ENCODE measurements at regions not wholly inside any gene's neighbourhood (a gene's known extent, or its start where the extent isn't known, plus 50 kb on each side); places are given as distances from the start of the nearest gene placed in this dataset.
A peak's percentile ranks its signal among the peaks of the same experiment; 100 is the strongest.
"Not testable (repeated sequence)": the region's sequence is repeated elsewhere in the genome, so short reads cannot be mapped to it uniquely, and the experiment has no call there.

DNA sequence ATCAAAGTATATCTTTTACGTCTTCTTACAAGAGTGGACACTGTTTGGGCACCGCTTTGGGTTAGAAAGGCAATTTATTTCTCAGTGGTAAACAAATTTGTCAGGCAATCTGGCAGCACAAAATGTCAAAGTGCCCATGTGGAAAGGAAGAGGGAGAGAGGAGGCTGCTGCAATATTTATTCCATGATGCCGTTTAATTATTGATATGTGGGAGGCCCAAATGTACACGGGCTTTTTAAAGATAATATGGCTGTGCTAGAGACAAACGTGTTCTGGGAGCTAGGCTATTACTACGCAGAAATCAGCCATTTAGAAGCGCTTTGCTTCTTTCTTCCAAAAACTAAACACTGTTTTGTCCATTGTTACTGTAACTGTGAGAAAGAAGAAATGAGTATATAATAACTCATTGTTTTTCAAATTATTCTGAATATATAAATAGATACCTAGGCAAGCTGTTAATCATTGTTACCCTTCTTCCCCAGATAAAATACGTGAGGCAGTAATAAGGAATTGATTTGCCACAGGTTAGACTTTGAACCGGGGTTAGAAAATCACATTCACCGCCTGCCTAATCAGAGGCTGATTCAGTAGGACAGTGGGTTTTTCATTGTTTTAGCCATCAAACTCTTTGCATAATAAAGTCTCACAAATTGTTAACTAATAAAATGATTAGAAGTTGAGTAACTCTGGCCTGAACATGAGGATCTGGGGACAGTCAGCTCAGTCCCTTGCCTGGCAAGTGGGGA lies 116.5 kb upstream of the FRMD4A start:
- peaks cover 0 to 10% (median 6%) of the 10 kb centered on the region in 7 donors for H3K9me3 Mint-ChIP-seq
- peaks cover 9 to 28% (median 18%) of the 10 kb centered on the region in 3 donors for H3K27me3 Mint-ChIP-seq
- H3K27ac Mint-ChIP-seq, result no peak overlapping the region
- peaks cover 0 to 6% of the 10 kb centered on the region in 2 donors for H3K36me3 Mint-ChIP-seq
- DNase-seq, result no peak
- ATAC-seq (ENCODE audit: low read depth in 2 of 2), result no peak
- H3K4me3 Mint-ChIP-seq, result no peak overlapping the region
- H3K4me1 Mint-ChIP-seq, result no peaks in the 10 kb centered on the region

DNA sequence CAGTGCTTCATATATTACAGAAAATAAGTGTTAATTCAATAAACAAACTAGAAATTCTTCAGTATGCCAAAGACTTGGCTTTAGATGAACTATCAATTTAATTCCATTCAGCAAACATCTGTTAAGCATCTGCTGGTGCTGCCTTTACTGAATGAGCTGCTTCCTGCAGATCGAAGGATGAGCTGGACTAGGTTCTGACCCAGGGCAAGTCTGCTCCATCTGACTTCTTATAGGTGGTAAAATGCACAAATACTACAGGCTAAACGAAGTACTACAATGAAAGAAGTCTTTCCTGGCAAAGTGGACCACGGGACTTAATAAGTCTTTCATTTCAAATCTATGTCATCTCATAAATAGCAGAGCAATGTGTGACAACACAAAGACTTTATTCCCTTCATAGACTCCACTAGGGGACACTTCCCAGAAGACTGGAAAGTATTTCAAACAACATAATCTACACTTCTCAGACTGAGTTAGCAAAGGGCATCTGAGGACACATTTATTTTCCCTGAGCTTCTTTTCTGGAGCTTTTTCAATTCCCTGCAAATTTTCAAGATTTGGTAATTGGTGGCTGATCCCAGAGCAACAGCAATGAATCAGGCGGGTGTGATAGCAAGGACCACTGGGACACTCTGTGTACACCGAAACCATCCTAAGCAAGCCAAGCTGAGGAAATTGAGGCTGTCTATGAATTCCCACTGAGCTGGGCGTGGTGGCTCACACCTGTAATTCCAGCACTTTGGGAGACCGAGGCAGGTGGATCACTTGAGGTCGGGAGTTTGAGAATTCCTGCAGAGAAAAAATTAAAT lies 108.9 kb upstream of the FRMD4A start:
- DNase-seq (no peak), ATAC-seq (ENCODE audit: low read depth in 2 of 2) (no peak)
- peaks cover 16 to 42% (median 42%) of the 10 kb centered on the region in 3 donors for H3K27me3 Mint-ChIP-seq
- no peaks in the 10 kb centered on the region for H3K9me3 Mint-ChIP-seq
- no peak overlapping the region for H3K27ac Mint-ChIP-seq
- H3K36me3 Mint-ChIP-seq, result no peaks in the 10 kb centered on the region
- no peaks in the 10 kb centered on the region for H3K4me1 Mint-ChIP-seq
- H3K4me3 Mint-ChIP-seq, result no peak overlapping the region

DNA sequence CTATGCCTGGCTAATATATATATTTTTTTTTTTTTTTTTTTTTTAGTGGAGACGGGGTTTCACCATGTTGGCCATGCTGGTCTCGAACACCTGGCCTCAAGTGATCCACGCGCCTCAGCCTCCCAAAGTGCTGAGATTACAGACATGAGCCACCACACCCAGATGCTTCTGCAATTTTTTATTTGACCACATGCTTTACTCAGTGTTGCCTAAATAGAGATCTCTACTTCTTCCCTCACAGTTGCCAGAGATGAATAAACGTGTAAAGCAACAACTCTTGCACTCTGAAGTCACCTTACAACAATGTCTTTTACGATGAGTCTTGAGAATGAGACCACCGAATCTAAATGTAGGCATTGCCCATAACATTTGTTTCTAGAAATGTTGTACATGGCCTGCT lies 107.9 kb upstream of the FRMD4A start:
- no peak overlapping the region for H3K27ac Mint-ChIP-seq
- no peaks in the 10 kb centered on the region for H3K36me3 Mint-ChIP-seq
- H3K4me1 Mint-ChIP-seq, result no peaks in the 10 kb centered on the region
- H3K27me3 Mint-ChIP-seq, result peaks cover 23 to 52% (median 49%) of the 10 kb centered on the region in 3 donors
- H3K9me3 Mint-ChIP-seq, result no peaks in the 10 kb centered on the region
- H3K4me3 Mint-ChIP-seq, result no peak overlapping the region
- DNase-seq (no peak), ATAC-seq (ENCODE audit: low read depth in 2 of 2) (no peak)

DNA sequence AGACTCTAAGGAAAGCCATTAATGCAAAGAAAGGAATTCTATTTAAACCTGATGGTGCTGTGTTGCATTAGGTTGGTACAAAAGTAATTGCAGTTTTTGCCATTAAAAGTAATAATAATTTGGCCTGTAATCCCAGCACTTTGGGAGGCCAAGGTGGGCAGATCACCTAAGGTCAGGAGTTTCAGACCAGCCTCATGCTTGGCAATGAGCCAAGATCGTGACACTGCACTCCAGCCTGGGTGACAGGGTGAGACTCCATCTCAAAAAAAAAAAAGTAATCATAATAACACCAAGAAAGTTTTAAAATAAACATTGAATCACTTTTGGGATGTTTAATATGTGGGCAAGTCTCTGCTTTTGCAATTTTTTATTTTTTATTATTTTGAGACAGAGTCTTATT lies 107.3 kb upstream of the FRMD4A start:
- Mint-ChIP-seq H3K4me3 (no peak overlapping the region), H3K27me3 (peaks cover 27 to 57% (median 54%) of the 10 kb centered on the region in 3 donors), H3K36me3 (no peaks in the 10 kb centered on the region), H3K27ac (no peak overlapping the region), H3K4me1 (no peaks in the 10 kb centered on the region), H3K9me3 (no peaks in the 10 kb centered on the region)
- no peak for ATAC-seq (ENCODE audit: low read depth in 2 of 2)
- no peak for DNase-seq

DNA sequence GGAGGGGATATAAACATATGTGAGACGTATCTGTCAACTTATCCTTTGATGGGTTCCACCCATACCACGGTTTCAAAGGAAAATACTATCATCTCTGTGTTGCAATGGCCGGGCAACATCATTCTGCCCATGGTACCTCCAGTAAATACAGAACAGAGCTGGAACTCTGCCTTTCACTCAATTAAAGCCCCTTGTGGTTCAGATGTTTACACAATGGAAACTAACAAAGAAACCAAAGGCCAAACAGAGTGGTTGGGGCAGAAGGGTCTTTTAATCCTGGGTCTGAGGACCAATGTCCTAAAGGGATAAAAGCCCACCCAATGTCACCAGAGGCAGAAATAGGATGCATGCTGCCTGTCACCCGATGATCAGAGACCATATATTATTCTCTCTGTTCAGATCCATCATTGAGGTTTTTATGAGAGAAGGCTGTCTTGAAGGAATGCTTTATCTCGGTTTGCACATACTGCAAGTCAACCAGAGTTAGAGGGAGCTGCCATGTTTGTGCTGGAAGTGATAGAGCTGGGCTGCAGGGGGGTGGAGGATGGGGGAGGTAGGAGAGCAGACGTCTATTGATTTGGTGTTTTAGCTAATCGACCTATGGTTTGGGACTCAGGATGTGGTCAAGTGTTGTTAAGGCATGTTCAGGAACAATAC lies 105.4 kb upstream of the FRMD4A start:
- Mint-ChIP-seq H3K27ac (no peak overlapping the region), H3K9me3 (no peaks in the 10 kb centered on the region), H3K4me3 (no peak overlapping the region), H3K36me3 (no peaks in the 10 kb centered on the region), H3K4me1 (no peaks in the 10 kb centered on the region), H3K27me3 (peaks cover 20 to 57% (median 42%) of the 10 kb centered on the region in 3 donors)
- ATAC-seq (ENCODE audit: low read depth in 2 of 2), result no peak
- DNase-seq, result no peak

DNA sequence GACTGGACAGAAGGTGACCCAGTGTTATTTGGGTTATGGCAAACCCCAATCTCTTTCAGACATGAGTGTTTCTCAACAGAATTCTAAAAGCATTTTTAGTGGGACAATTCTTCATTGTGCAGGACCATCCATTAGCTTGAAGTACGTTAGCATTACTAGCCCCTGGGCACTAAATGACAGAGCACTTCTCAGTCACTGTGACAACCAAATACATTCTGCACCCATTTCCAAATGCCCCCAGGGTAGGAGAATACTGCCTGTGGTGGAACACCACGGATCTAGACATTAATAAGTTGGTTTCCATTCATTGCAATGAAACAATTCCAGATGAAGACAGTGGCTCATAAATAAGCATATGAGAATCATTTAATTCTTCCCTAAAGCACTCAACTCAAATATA lies 102.4 kb upstream of the FRMD4A start:
- Mint-ChIP-seq H3K27ac (no peak overlapping the region), H3K9me3 (no peaks in the 10 kb centered on the region), H3K4me1 (no peaks in the 10 kb centered on the region), H3K4me3 (no peak overlapping the region), H3K27me3 (peaks cover 25 to 61% (median 48%) of the 10 kb centered on the region in 3 donors), H3K36me3 (no peaks in the 10 kb centered on the region)
- DNase-seq (no peak), ATAC-seq (ENCODE audit: low read depth in 2 of 2) (no peak)

DNA sequence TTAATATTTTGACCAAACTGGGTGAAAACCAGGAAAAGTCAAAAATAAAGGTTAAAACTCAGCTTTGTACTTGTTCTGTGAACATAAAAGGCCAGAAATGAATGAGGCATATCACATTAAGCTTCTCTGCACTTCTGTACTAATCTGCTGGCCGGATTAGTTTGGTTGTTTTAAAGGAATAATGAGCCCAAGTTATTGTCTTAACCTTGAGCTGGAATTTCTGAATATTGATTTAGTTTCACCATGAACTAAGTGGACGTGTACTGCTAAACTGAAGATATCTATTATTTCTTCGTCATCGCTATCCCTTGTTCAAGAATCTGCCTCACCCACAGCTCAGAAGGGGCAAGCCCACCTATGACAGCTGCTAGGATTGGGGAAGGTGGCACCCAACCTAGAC lies 101.1 kb upstream of the FRMD4A start:
- ATAC-seq (ENCODE audit: low read depth in 2 of 2) (no peak), DNase-seq (no peak)
- Mint-ChIP-seq H3K27ac (no peak overlapping the region), H3K4me3 (no peak overlapping the region), H3K4me1 (no peaks in the 10 kb centered on the region), H3K27me3 (peaks cover 31 to 66% (median 48%) of the 10 kb centered on the region in 3 donors), H3K36me3 (no peaks in the 10 kb centered on the region), H3K9me3 (peaks cover 0 to 9% (median under 1%) of the 10 kb centered on the region in 7 donors)

DNA sequence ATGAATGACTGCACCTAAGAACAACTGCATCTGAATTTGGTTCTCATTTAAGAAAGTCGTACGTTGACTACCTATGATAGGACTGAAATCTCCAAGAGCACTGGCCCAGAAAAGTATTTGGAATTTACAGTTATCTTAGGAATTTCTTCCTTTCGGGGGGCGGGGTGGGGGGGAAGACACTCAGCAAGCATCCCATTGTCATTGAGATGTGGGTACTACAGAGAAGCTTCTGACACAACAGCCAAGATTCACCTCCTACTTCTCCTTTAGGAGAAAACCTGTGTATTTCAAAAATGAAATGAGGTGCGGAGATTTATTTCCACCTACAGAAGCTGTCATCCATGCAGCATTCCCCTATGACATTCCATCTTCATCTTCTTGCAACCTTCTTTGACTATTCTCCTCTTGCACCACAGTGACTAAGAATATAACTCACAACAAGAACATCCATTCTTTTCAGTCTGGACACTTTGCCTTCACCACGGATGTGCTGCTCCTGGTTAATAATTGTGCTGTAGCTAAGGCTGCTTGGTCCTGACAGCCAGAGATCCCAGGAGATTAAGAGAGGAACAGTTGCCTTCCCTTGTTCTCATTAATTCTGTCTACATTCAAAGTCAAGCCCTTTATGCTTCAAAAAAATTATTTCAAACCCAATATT lies 98.4 kb upstream of the FRMD4A start:
- Mint-ChIP-seq H3K27me3 (peaks cover 20 to 64% (median 44%) of the 10 kb centered on the region in 3 donors), H3K4me1 (no peaks in the 10 kb centered on the region), H3K9me3 (peaks cover 0 to 23% (median 5%) of the 10 kb centered on the region in 7 donors), H3K4me3 (no peak overlapping the region), H3K36me3 (no peaks in the 10 kb centered on the region), H3K27ac (no peak overlapping the region)
- ATAC-seq (ENCODE audit: low read depth in 2 of 2) (no peak), DNase-seq (no peak)

DNA sequence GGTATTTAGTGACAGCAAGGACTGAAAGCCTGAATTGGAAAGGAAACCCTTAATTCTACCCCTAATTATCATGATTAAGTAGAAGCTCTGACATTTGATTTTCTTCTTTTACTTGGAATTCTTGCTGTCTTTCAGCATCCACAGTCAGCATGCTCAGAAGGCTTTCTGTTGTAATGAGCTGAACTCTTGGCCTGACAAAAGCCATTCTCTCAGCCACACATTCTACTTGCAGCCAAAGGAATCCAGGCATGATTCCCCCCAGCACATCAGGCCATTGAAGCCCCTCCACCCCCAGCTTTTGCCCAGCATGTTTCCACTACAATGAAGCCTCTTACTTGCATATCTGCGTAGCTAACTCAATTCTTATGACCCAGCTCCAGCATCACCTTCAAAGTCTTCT lies 94.3 kb upstream of the FRMD4A start:
- peak overlapping the region in 1 of 6 donors; percentile 9 for H3K27ac Mint-ChIP-seq
- ATAC-seq (ENCODE audit: low read depth in 2 of 2), result no peak
- H3K27me3 Mint-ChIP-seq, result peaks cover 14 to 57% (median 46%) of the 10 kb centered on the region in 3 donors
- no peak for DNase-seq
- H3K4me1 Mint-ChIP-seq, result no peaks in the 10 kb centered on the region
- H3K4me3 Mint-ChIP-seq, result no peak overlapping the region
- no peaks in the 10 kb centered on the region for H3K36me3 Mint-ChIP-seq
- peaks cover 0 to 23% (median 5%) of the 10 kb centered on the region in 7 donors for H3K9me3 Mint-ChIP-seq

DNA sequence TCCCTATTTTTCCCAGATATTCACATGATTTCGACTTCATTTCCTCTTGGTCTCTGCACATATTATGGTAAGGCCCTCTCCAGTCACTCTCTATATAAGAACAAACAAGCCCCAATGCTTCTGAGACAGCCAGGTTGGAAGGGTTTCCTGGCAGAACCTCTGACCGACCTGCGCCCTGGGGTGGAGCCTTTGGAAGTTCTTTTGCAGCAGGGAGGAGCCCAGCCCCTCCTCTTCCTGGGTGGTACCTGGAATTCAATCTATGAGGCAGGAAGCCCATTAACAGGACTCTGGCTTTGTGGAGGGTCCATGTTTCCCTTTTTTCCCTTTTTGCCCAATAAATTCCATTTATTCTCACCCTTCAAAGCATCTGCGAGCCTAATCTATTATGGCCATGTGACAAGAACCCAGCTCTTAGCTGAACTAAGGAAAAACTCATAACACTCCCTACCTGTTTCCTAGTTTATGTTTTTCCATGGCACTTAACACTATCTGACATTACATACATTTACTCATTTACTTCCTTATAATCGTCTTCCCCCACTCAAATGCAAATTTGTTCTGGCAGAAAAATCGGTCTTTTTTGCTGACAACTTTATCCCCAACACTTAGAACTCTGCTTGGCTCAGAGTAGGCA lies 92.5 kb upstream of the FRMD4A start:
- H3K4me1 Mint-ChIP-seq, result no peaks in the 10 kb centered on the region
- no peak overlapping the region for H3K27ac Mint-ChIP-seq
- H3K36me3 Mint-ChIP-seq, result no peaks in the 10 kb centered on the region
- H3K9me3 Mint-ChIP-seq, result peaks cover 0 to 23% (median 5%) of the 10 kb centered on the region in 7 donors
- ATAC-seq (ENCODE audit: low read depth in 2 of 2) (no peak), DNase-seq (no peak)
- no peak overlapping the region for H3K4me3 Mint-ChIP-seq
- peaks cover 7 to 42% (median 33%) of the 10 kb centered on the region in 3 donors for H3K27me3 Mint-ChIP-seq

DNA sequence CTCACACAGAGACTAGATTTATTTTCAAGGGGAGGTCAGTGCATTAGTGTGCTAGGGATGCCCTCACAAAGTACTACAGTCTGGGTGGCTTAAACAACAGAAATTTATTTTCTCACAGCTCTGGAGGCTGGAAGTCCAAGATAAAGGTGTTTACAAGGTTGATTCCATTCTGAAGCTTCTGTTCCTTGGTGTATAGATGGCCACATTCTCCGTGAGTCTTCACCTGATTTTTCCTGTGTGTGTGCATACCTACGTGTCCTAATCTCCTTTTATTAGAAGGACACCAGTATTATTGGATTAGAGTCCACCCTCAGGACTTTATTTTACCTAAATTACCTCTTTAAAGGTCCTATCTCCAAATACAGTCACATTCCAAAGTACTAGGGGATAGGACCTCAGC lies 91.7 kb upstream of the FRMD4A start:
- Mint-ChIP-seq H3K27ac (no peak overlapping the region), H3K9me3 (peaks cover 0 to 19% (median 5%) of the 10 kb centered on the region in 7 donors), H3K36me3 (no peaks in the 10 kb centered on the region), H3K27me3 (peaks cover 2 to 37% (median 26%) of the 10 kb centered on the region in 3 donors), H3K4me3 (no peak overlapping the region), H3K4me1 (no peaks in the 10 kb centered on the region)
- DNase-seq (no peak), ATAC-seq (ENCODE audit: low read depth in 2 of 2) (no peak)

DNA sequence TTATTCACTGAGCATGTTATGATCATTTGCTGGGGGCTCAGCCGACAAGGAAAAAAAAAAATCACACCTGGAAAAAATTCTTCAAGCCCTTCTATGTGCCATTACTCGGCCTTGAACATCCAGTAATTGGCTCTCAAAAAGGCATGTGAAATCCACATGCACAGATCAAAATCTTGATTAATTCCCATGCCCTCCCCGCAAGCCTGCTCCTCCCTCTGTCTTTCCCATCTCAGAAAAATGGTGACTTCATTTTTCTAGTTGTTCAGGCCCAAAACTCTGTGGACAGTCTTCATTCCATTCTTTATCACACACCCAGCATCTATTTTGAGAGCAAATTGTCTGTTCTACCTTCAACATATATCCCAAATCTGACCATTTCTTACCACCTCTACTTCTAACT lies 91.2 kb upstream of the FRMD4A start:
- Mint-ChIP-seq H3K36me3 (no peaks in the 10 kb centered on the region), H3K27ac (peak overlapping the region in 1 of 6 donors; percentile 7), H3K4me1 (no peaks in the 10 kb centered on the region), H3K27me3 (peaks cover 0 to 37% (median 24%) of the 10 kb centered on the region in 3 donors), H3K9me3 (peaks cover 0 to 14% (median 4%) of the 10 kb centered on the region in 7 donors), H3K4me3 (no peak overlapping the region)
- ATAC-seq (ENCODE audit: low read depth in 2 of 2), result no peak
- no peak for DNase-seq

DNA sequence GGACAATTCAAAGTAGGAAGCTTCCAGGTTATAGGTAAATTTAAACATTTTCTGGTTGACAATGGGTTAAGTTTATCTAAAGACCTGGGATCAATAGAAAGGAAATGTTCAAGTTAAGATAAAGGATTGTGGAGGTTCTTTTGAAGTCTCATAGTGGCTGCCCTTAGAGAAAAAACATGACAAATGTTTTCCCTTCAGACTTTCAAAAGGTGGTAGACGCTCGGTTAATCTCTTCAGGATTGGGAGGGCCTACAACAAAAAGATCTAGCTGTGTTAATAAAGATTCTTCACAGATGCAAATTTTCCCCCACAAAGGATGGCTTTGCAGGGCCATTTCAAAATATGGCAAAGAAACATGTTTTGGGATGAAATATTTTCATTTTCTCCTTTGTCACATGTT lies 86.6 kb upstream of the FRMD4A start:
- H3K9me3 Mint-ChIP-seq; H3K4me3 Mint-ChIP-seq; H3K4me1 Mint-ChIP-seq; ATAC-seq (ENCODE audit: low read depth in 2 of 2); H3K27ac Mint-ChIP-seq; H3K36me3 Mint-ChIP-seq; DNase-seq: not testable (repeated sequence)
- H3K27me3 Mint-ChIP-seq, result peaks cover 21 to 48% (median 40%) of the 10 kb centered on the region in 3 donors

All from naive B cell (primary cell).